Lower leg skin (tissue), 3 donors: ENCODE measurements at regions not wholly inside any gene's neighbourhood (a gene's known extent, or its start where the extent isn't known, plus 50 kb on each side); places are given as distances from the start of the nearest gene placed in this dataset.

Source experiments
- CTCF ChIP-seq, 3 donors: fragments of 450-650 bp; IDR thresholded peaks; one replicate each; pipeline ENCODE4 v1.5.1; 2016; ENCODE audit warnings: antibody characterized with exemption in 3 of 3, mild to moderate bottlenecking in 3 of 3, moderate library complexity in 2 of 3
- POLR2A ChIP-seq, 2 donors: fragments of 450-650 bp; IDR thresholded peaks; one replicate each; pipeline ENCODE4 v1.6.1; 2016 to 2017; ENCODE audit warnings: antibody characterized with exemption in 2 of 2, mild to moderate bottlenecking in 1 of 2, moderate library complexity in 1 of 2

GRCh38 chr2:66995636-66996035, 401.5 kb upstream of the ETAA1 start:
- TF ChIP-seq CTCF (IDR thresholded peaks at IDR 0.05) = no peak
- TF ChIP-seq POLR2A (IDR thresholded peaks at IDR 0.05) = no peak
